ENCODE measurements at regions not wholly inside any gene's neighbourhood (a gene's known extent, or its start where the extent isn't known, plus 50 kb on each side); places are given as distances from the start of the nearest gene placed in this dataset.

DNA sequence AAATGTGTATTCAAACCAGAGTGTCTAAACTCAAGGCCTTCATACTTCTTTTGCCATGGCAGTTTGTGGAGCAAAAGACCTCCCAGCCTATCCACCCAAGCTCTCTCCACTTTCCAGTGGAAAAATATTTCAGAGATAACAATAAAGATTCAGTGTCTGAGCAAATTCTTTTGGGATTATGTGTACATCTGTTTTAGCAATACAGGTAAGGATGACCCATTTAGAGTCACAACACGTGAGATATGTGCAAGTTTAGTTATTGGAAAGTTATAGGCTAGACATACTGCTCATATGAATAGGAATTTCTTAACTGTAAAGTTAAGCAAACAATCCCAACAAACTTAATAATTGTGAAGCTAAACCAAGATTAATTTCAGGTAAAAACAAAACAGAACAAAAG is 174.5 kb upstream of the LRIG1 start:
- Histone ChIP-seq H3K9me1 (ENCODE audit: control insufficient read depth, insufficient read depth, low read length) (no peaks in the 10 kb centered on the region), H3K79me2 (ENCODE audit: control insufficient read depth, insufficient read depth, low read length) (no peaks in the 10 kb centered on the region), H3K27me3 (ENCODE audit: control insufficient read depth in 2 of 2, insufficient read depth in 2 of 2, low read length in 2 of 2) (no peaks in the 10 kb centered on the region), H4K20me1 (replicated peaks; ENCODE audit: control insufficient read depth, insufficient read depth, low read length) (no peaks in the 10 kb centered on the region), H3K4me1 (replicated peaks in 1 of 2; ENCODE audit: control insufficient read depth in 2 of 2, insufficient read depth in 2 of 2, low read length in 2 of 2) (no peaks in the 10 kb centered on the region), H3K4me3 (no peak overlapping the region), H3K27ac (ENCODE audit: extremely low read depth, low read depth, low read length) (no peak overlapping the region), H3K9ac (ENCODE audit: insufficient read depth in 1 of 2, low read depth in 2 of 2, low read length in 2 of 2) (no peak overlapping the region), H3K9me3 (replicated peaks; ENCODE audit: control insufficient read depth, insufficient read depth, low read depth, low read length) (no peaks in the 10 kb centered on the region), H3K36me3 (ENCODE audit: control insufficient read depth, insufficient read depth, low read length) (no peaks in the 10 kb centered on the region), H2AFZ (ENCODE audit: low read depth, low read length) (no peak overlapping the region), H3K4me2 (ENCODE audit: insufficient read depth, low read length) (no peak overlapping the region)
- ChIA-PET CTCF (ENCODE audit: low intra/inter-chr PET ratio) (no interaction called here), POLR2A (no interaction called here)
- ATAC-seq (no peak), FAIRE-seq (no peak), DNase-seq (ENCODE audit: extremely low read depth in 1 of 4, low spot score in 3 of 4) (no peak)
- WGBS (ENCODE audit: insufficient coverage, low coverage, missing lambda C conversion rate): 0% methylated on average over 1 of the region's 1 CpG
- no peak for TF ChIP-seq ZC3H11A (IDR thresholded peaks at IDR 0.05; ENCODE audit: low read depth, low read length)
- BruUV-seq (replicated peaks): no TSS peak
- in situ Hi-C loops (cut with MboI): no loop called here
- intact Hi-C loops (cut with micrococcal nuclease): no loop called here

DNA sequence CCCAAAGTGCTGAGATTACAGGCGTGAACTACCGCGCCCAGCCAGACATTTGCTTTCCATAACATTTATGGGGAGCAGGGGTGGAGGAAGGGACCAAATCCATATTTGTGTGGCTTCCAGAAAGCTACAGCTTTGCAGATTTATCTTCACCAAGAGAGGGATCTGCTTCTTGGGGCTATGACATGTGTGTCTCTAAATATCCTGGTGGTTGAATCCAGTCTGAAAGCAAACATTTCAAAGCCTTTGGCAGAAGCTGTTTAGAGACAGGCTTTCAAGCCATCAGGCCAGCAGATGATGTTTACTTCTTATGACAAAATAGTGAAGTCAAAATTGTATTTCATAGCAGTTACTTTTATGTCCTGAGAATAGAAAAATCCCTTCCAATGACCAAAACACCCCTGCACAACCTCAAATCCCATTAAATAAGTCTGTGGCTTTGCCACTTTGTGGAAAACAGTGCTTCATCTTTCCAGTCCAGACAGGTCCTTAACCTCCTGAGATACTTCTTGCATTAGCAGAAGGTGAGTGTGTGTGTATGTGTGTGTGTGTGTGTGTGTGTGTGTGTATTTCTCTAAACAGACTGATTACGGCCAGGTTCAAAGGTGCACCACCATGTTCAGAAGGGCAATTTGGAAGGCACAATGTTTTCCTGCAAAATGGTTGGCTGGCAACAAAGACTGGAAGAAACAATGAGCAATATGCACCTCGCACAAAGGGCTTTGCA is 191.4 kb upstream of the LRIG1 start:
- H3K36me3 ChIP-seq (ENCODE audit: control insufficient read depth, insufficient read depth, low read length): no peaks in the 10 kb centered on the region
- CTCF ChIA-PET (ENCODE audit: low intra/inter-chr PET ratio): no interaction called here
- no peak overlapping the region for H3K4me2 ChIP-seq (ENCODE audit: insufficient read depth, low read length)
- peaks cover 0 to 4% of the 10 kb centered on the region in 2 experiments; a peak in 2 of 5 replicates for H3K27me3 ChIP-seq (ENCODE audit: control insufficient read depth in 2 of 2, insufficient read depth in 2 of 2, low read length in 2 of 2)
- FAIRE-seq: no peak
- H3K9me1 ChIP-seq (ENCODE audit: control insufficient read depth, insufficient read depth, low read length): no peaks in the 10 kb centered on the region
- H3K79me2 ChIP-seq (ENCODE audit: control insufficient read depth, insufficient read depth, low read length): no peaks in the 10 kb centered on the region
- H4K20me1 ChIP-seq (replicated peaks; ENCODE audit: control insufficient read depth, insufficient read depth, low read length): no peaks in the 10 kb centered on the region; the same call in 1 of the 2 replicates
- no peaks in the 10 kb centered on the region for H3K9me3 ChIP-seq (replicated peaks; ENCODE audit: control insufficient read depth, insufficient read depth, low read depth, low read length)
- WGBS (ENCODE audit: insufficient coverage, low coverage, missing lambda C conversion rate): 0% methylated on average over 4 of the region's 5 CpGs
- no TSS peak for BruUV-seq (replicated peaks)
- H3K27ac ChIP-seq (ENCODE audit: extremely low read depth, low read depth, low read length): no peak overlapping the region
- no peak overlapping the region for H3K4me3 ChIP-seq
- ATAC-seq: no peak
- no peaks in the 10 kb centered on the region for H3K4me1 ChIP-seq (replicated peaks in 1 of 2; ENCODE audit: control insufficient read depth in 2 of 2, insufficient read depth in 2 of 2, low read length in 2 of 2)
- POLR2A ChIA-PET: no interaction called here
- no peak overlapping the region for H3K9ac ChIP-seq (ENCODE audit: insufficient read depth in 1 of 2, low read depth in 2 of 2, low read length in 2 of 2)
- no peak for DNase-seq (ENCODE audit: extremely low read depth in 1 of 4, low spot score in 3 of 4)
- in situ Hi-C loops (cut with MboI): no loop called here
- intact Hi-C loops (cut with micrococcal nuclease): no loop called here
- H2AFZ ChIP-seq (ENCODE audit: low read depth, low read length): no peak overlapping the region
- TF ChIP-seq RBM25 (IDR thresholded peaks at IDR 0.05; ENCODE audit: low read depth, low read length, severe bottlenecking) (no peak), XRCC5 (IDR thresholded peaks at IDR 0.05; ENCODE audit: low read depth, low read length) (no peak), CBFA2T2 (conservative IDR thresholded peaks at IDR 0.05) (no peak), XRCC3 (IDR thresholded peaks at IDR 0.05) (no peak), NCOA4 (IDR thresholded peaks at IDR 0.05; ENCODE audit: partially characterized antibody) (no peak), FUS (optimal IDR thresholded peaks at IDR 0.05; ENCODE audit: low read depth, low read length) (no peak)
- TF ChIP-seq, protein P1, sequence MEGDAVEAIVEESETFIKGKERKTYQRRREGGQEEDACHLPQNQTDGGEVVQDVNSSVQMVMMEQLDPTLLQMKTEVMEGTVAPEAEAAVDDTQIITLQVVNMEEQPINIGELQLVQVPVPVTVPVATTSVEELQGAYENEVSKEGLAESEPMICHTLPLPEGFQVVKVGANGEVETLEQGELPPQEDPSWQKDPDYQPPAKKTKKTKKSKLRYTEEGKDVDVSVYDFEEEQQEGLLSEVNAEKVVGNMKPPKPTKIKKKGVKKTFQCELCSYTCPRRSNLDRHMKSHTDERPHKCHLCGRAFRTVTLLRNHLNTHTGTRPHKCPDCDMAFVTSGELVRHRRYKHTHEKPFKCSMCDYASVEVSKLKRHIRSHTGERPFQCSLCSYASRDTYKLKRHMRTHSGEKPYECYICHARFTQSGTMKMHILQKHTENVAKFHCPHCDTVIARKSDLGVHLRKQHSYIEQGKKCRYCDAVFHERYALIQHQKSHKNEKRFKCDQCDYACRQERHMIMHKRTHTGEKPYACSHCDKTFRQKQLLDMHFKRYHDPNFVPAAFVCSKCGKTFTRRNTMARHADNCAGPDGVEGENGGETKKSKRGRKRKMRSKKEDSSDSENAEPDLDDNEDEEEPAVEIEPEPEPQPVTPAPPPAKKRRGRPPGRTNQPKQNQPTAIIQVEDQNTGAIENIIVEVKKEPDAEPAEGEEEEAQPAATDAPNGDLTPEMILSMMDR (IDR thresholded peaks at IDR 0.05 in 2 of 3, conservative IDR thresholded peaks at IDR 0.05 in 1 of 3; ENCODE audit: insufficient read depth in 2 of 3, low read depth in 1 of 3, low read length in 3 of 3): no peak
